ENCODE measurements at regions not wholly inside any gene's neighbourhood (a gene's known extent, or its start where the extent isn't known, plus 50 kb on each side); places are given as distances from the start of the nearest gene placed in this dataset.
"Not testable (repeated sequence)": the region's sequence is repeated elsewhere in the genome, so short reads cannot be mapped to it uniquely, and the experiment has no call there.

GRCh38 chr10:36736311-36736710 lies 389.1 kb upstream of the ANKRD30A start:
- no peak overlapping the region for H3K4me2 ChIP-seq (ENCODE audit: low read length)
- CTCF ChIA-PET: no interaction called here
- H2AFZ ChIP-seq (ENCODE audit: low read depth, low read length, poor library complexity, severe bottlenecking): no peak overlapping the region
- no peak for ATAC-seq
- intact Hi-C loops (cut with micrococcal nuclease): no loop called here
- H3K9me2 ChIP-seq (ENCODE audit: insufficient read depth): no peaks in the 10 kb centered on the region
- no peaks in the 10 kb centered on the region for H3K79me2 ChIP-seq (ENCODE audit: insufficient read depth, low read length)
- TF ChIP-seq POLR2AphosphoS5 (IDR thresholded peaks at IDR 0.05; ENCODE audit: low read depth, low read length) (no peak), EZH2 (IDR thresholded peaks at IDR 0.05) (no peak), TCF7L2 (IDR thresholded peaks at IDR 0.05; ENCODE audit: borderline replicate concordance, extremely low read depth, insufficient read depth, insufficient read length) (no peak)
- no peaks in the 10 kb centered on the region for H4K20me1 ChIP-seq (ENCODE audit: insufficient read depth)
- H3K4me3 ChIP-seq (replicated peaks in 1 of 2; ENCODE audit: low read depth in 1 of 2, low read length in 2 of 2): no peak overlapping the region
- no TSS peak for BruUV-seq (replicated peaks)
- no peaks in the 10 kb centered on the region for H3K36me3 ChIP-seq (ENCODE audit: control insufficient read depth in 1 of 2, insufficient read depth in 2 of 2, low read length in 2 of 2)
- H3K9ac ChIP-seq (ENCODE audit: low read length): no peak overlapping the region
- no peaks in the 10 kb centered on the region for H3K27me3 ChIP-seq (ENCODE audit: insufficient read depth, low read length)
- no peak for DNase-seq (ENCODE audit: low read depth, low spot score)
- RAD21 ChIA-PET (ENCODE audit: low non-redundant PET in 1 of 2, low total read pairs in 2 of 2, uncharacterized antibody in 2 of 2, unreplicated experiment in 2 of 2): no interaction called here
- H3K9me3 ChIP-seq (ENCODE audit: control insufficient read depth in 1 of 2, insufficient read depth in 1 of 2, low read depth in 1 of 2, low read length in 2 of 2): peaks cover 1 to 11% of the 10 kb centered on the region in 2 experiments; a peak in 2 of 4 replicates
- no peak overlapping the region for H3K27ac ChIP-seq (ENCODE audit: low read depth, low read length)
- POLR2A ChIA-PET: no interaction called here
- H3K4me1 ChIP-seq (ENCODE audit: control insufficient read depth in 1 of 2, insufficient read depth in 2 of 2, low read length in 2 of 2): no peaks in the 10 kb centered on the region

DNA sequence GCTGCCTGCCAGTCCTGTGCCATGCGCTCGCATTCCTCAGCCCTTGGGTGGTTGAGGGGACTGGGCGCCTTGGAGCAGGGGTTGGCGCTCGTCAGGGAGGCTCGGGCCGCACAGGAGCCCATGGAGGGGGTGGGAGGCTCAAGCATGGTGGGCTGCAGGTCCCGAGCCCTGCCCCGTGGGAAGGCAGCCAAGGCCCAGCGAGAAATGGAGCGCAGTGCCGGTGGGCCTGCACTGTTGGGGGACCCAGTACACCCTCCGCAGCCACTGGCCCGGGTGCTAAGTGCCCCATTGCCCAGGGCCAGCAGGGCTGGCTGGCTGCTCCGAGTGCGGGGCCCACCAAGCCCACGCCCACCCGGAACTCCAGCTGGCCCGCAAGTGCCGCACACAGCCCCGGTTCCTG lies 390.8 kb upstream of the ANKRD30A start:
- H3K9me3 ChIP-seq (ENCODE audit: control insufficient read depth in 1 of 2, insufficient read depth in 1 of 2, low read depth in 1 of 2, low read length in 2 of 2); H3K4me1 ChIP-seq (ENCODE audit: control insufficient read depth in 1 of 2, insufficient read depth in 2 of 2, low read length in 2 of 2); intact Hi-C loops (cut with micrococcal nuclease); ATAC-seq; H3K36me3 ChIP-seq (ENCODE audit: control insufficient read depth in 1 of 2, insufficient read depth in 2 of 2, low read length in 2 of 2); RAD21 ChIA-PET (ENCODE audit: low non-redundant PET in 1 of 2, low total read pairs in 2 of 2, uncharacterized antibody in 2 of 2, unreplicated experiment in 2 of 2); CTCF ChIA-PET; H3K27me3 ChIP-seq (ENCODE audit: insufficient read depth, low read length); H3K4me3 ChIP-seq (replicated peaks in 1 of 2; ENCODE audit: low read depth in 1 of 2, low read length in 2 of 2); H3K9ac ChIP-seq (ENCODE audit: low read length); POLR2A ChIA-PET; H2AFZ ChIP-seq (ENCODE audit: low read depth, low read length, poor library complexity, severe bottlenecking); H3K9me2 ChIP-seq (ENCODE audit: insufficient read depth); BruUV-seq (replicated peaks); DNase-seq (ENCODE audit: low read depth, low spot score); H3K79me2 ChIP-seq (ENCODE audit: insufficient read depth, low read length); H3K27ac ChIP-seq (ENCODE audit: low read depth, low read length); H4K20me1 ChIP-seq (ENCODE audit: insufficient read depth); H3K4me2 ChIP-seq (ENCODE audit: low read length): not testable (repeated sequence)

DNA sequence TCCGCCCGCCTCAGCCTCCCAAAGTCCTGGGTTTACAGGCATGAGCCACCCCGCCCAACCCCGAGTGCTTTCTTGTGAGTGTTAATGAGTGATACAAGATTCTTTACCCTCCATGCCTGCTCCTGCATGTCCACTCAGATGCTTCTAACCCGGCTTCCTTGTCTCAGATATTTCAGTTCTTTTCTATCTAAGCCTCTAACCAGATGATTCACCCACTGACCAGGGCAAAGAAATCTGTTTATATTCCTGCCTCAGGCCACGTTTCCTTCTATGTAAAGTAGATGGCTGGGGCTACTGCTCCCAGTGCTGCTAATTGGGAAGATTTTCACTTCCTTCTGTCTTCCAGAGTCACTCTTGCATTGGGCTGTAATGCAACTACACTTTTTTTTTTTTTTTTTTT lies 395.1 kb upstream of the ANKRD30A start:
- ChIA-PET CTCF (no interaction called here), POLR2A (no interaction called here), RAD21 (ENCODE audit: low non-redundant PET in 1 of 2, low total read pairs in 2 of 2, uncharacterized antibody in 2 of 2, unreplicated experiment in 2 of 2) (no interaction called here)
- Histone ChIP-seq H3K36me3 (ENCODE audit: control insufficient read depth in 1 of 2, insufficient read depth in 2 of 2, low read length in 2 of 2) (no peaks in the 10 kb centered on the region), H3K27me3 (ENCODE audit: insufficient read depth, low read length) (no peaks in the 10 kb centered on the region), H3K4me1 (ENCODE audit: control insufficient read depth in 1 of 2, insufficient read depth in 2 of 2, low read length in 2 of 2) (no peaks in the 10 kb centered on the region), H3K27ac (ENCODE audit: low read depth, low read length) (no peak overlapping the region), H3K9ac (ENCODE audit: low read length) (no peak overlapping the region), H2AFZ (ENCODE audit: low read depth, low read length, poor library complexity, severe bottlenecking) (no peak overlapping the region), H4K20me1 (ENCODE audit: insufficient read depth) (no peaks in the 10 kb centered on the region), H3K4me3 (replicated peaks in 1 of 2; ENCODE audit: low read depth in 1 of 2, low read length in 2 of 2) (no peak overlapping the region), H3K9me2 (ENCODE audit: insufficient read depth) (no peaks in the 10 kb centered on the region), H3K9me3 (ENCODE audit: control insufficient read depth in 1 of 2, insufficient read depth in 1 of 2, low read depth in 1 of 2, low read length in 2 of 2) (peaks cover 0 to 3% of the 10 kb centered on the region in 2 experiments; a peak in 2 of 4 replicates), H3K79me2 (ENCODE audit: insufficient read depth, low read length) (no peaks in the 10 kb centered on the region), H3K4me2 (ENCODE audit: low read length) (no peak overlapping the region)
- no peak for ATAC-seq
- intact Hi-C loops (cut with micrococcal nuclease): no loop called here
- no peak for DNase-seq (ENCODE audit: low read depth, low spot score)
- no TSS peak for BruUV-seq (replicated peaks)
- TF ChIP-seq POLR2AphosphoS5 (IDR thresholded peaks at IDR 0.05; ENCODE audit: low read depth, low read length) (no peak), CEBPB (IDR thresholded peaks at IDR 0.05; ENCODE audit: low read depth) (no peak), EZH2phosphoT487 (IDR thresholded peaks at IDR 0.05; ENCODE audit: borderline replicate concordance) (no peak), ZFX (IDR thresholded peaks at IDR 0.05) (no peak), CTCF (IDR thresholded peaks at IDR 0.05 in 2 of 3, conservative IDR thresholded peaks at IDR 0.05 in 1 of 3; ENCODE audit: borderline replicate concordance in 1 of 3, insufficient read depth in 1 of 3, low read depth in 2 of 3, low read length in 2 of 3) (no peak), TCF7L2 (IDR thresholded peaks at IDR 0.05; ENCODE audit: borderline replicate concordance, extremely low read depth, insufficient read depth, insufficient read length) (no peak), SRF (IDR thresholded peaks at IDR 0.05; ENCODE audit: low read depth) (no peak), YY1 (IDR thresholded peaks at IDR 0.05; ENCODE audit: extremely low read depth, insufficient replicate concordance, low read depth, low read length) (no peak)
